ENCODE measurements at regions not wholly inside any gene's neighbourhood (a gene's known extent, or its start where the extent isn't known, plus 50 kb on each side); places are given as distances from the start of the nearest gene placed in this dataset.
"Not testable (repeated sequence)": the region's sequence is repeated elsewhere in the genome, so short reads cannot be mapped to it uniquely, and the experiment has no call there.

DNA sequence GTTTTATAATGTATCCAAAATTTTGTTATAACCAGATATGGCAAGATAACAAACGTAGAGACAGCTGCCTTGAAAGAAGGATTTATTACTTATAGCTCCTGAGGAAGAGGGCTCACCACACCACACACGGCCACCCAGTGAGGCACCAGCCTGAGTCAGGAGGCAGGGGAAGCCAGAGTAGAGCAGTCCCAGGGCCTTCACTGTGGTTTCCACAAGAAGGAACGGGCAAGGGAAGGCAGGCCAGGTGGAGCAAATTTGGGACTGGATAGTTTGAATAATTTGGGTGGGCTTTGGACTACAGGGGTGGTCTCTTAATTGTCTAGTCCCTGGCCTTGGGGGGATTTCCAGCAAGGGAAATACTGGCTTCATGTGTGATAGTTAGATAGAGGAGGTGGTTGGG is 72.5 kb downstream of the RRAGC start:
- DNase-seq: no peak

GRCh38 chr1:38786040-38786436 is 73.5 kb downstream of the RRAGC start:
- DNase-seq: no peak

- DNase-seq: no peak
These were observed 74.1 kb downstream of the RRAGC start for GRCh38 chr1:38785285-38786039.

- DNase-seq: no peak
These were observed 74.9 kb downstream of the RRAGC start for GRCh38 chr1:38784452-38785284.

DNA sequence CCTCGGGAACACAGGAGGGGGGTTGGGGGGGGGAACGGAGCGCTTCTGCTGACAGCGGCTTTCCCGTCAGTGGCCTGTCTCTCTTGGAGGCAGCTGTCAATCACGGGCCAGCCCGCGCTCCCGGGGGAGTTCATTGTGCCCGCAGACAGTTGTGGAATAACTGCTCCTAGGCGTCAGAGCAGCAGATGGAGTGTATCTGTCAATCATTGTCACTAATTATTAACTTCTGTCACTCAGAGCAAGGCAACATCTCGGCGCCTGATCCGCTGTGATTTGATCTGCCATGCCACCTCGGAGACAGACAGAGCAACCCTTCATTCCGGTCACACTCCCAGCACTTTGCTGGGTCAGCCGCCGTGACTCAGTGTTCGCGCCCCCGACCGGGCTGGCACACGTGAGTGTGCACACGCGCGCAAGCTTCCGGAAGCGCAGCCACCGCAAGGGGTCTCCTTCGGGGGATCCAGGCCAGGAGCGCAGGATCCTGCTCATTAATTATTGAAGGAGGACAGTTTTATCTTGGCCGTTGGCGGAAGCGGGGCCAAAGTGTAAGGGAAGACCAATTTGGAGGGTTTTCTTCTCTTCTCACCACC is 75.8 kb downstream of the RRAGC start:
- DNase-seq: no peak

- no peak for DNase-seq
These were observed 77.5 kb downstream of the RRAGC start for GRCh38 chr1:38781872-38782617.

- DNase-seq: no peak
These were observed 79.4 kb downstream of the RRAGC start for GRCh38 chr1:38780133-38780532.

DNA sequence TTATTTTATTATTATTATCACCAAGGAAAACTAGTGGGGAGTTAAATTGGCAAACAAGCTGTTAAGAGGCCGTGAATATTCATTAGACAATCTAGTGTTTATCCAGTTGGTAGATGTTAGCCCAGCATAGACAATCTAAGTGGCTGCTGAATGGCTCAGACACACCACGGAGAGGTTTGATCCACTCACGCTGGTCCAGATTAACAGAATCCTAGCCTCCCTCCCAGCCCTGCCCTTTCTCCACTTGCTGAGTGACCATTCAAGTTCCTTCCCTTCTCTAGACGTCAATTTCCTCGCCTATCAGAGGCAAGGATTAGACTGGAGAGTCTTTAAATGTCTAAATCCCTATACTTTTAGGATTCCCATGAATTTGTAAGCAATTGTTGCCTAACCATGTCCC is 80.1 kb downstream of the RRAGC start:
- DNase-seq: no peak

DNA sequence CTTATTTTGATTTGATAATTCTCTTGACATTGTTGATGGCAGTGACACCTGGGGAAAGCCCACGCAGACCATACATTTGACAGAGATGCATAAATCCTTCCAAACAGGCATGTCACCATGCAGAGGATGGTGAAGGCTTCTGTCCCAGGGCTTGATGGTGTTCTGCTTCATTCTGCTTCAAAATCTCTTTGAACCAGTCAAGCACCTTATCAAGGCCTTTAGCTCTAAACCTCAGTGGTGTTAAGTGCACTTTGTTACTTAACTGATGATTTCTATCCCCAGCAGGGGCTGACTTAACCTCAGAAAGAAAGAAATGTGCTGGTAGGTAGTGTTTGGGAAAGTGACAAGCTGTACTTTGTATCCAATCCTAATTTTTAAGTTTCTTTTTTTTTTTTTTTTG is 81.1 kb downstream of the RRAGC start:
- DNase-seq: no peak

DNA sequence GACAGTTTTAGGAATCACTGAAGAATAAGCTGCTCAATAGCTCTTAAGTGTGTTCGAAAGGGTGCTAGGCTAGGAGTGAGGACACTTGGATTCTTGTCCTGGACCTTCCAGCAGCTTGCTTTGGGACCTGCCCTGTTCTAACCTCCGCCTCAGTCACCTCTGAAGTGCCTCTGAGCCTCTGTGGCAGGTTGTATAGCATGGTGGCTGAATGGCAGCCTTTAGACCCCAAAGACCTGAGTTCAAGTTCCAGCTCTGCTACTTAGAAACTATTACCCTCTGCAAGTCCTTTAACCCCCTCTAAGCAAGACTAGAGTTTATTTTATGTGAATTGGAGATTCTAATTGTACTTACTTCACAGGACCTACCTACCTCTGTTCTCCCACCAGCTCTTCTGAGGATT is 81.5 kb downstream of the RRAGC start:
- no peak for DNase-seq

GRCh38 chr1:38777464-38777957 is 82.1 kb downstream of the RRAGC start:
- no peak for DNase-seq

- no peak for DNase-seq
These were observed 83.0 kb downstream of the RRAGC start for GRCh38 chr1:38776466-38777065.

GRCh38 chr1:38775175-38775845 is 84.3 kb downstream of the RRAGC start:
- DNase-seq: no peak

DNA sequence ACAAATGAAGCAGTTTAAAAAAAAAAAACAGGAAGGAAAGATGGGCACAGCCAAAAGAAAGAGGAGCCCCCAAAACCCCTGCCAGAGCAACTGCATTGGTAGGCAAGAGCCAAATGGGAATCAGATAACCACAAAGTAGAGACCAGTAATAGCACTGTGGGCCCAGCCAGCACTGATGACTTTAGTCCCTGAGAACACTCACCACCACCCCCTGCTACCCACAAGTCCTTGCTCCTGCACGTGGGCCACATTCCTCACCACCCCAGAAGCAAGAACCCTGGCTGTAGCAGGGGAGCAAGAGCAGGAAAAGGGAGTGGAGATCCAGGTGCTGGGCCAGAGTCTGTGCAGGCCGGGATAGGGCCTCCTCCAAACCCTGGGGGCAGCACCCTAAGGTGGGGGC is 86.1 kb downstream of the RRAGC start:
- DNase-seq: no peak

DNA sequence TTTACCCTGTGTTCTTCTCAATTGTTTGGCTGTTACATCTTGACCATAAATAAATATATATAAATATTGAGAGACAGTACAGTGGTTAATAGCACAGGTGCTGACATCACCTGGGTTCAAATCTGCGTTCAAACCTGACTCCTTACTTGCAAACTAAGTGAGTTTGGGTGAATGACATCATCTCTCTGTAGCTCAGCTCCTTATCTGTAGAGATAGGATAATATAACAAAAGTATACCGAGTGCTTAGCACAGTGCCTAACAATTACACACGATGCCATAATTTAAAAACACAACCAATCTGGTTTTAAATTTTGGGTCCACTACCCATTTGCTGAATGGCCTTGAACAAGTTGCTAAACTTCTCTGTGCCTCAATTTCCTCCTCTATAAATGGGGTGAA is 86.6 kb downstream of the RRAGC start:
- no peak for DNase-seq

DNA sequence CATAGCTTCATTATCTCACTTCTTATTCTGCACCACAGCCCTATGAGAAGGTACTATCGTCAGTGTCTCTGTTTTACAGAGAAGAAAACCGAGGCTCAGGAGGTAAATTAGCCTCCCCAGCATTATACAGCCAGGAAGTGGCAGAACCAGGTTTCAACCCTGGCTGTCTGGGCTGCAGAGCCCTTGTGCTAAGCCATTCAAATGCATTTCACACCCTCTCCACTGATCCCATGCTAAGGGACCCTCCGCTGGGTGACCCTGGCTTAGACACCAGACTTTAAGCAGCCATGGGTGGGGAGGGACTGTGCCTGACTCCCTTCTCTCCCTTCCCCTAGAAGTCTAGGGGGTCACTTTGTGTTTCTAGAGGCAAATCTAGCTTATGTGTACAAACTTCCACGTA is 87.5 kb downstream of the RRAGC start:
- DNase-seq: no peak

- DNase-seq: not testable (repeated sequence)
These were observed 88.9 kb downstream of the RRAGC start for GRCh38 chr1:38770516-38771173.

- DNase-seq: no peak
These were observed 93.4 kb downstream of the RRAGC start for GRCh38 chr1:38766125-38766524.

DNA sequence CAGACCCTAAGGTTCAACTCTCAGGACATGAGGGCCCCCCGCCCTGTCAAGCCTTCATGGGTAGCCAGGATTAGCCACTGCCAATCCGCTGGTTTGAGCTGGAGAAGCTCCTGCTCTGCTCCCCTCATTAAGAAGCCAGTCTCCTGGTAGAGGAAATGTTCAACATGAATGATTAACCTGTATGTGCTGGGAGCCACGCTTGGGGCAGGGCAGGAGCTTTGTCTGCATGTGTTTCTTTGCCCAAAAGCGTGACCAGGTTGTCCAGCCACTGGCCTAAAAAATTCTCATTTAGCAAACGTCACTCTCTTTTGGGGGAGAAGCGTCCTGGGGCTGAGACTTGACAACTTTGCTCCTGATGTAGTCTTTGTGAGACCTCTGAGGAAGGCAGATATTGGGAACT is 96.5 kb downstream of the RRAGC start:
- no peak for DNase-seq

GRCh38 chr1:38760562-38760961 is 99.0 kb downstream of the RRAGC start:
- no peak for DNase-seq

DNA sequence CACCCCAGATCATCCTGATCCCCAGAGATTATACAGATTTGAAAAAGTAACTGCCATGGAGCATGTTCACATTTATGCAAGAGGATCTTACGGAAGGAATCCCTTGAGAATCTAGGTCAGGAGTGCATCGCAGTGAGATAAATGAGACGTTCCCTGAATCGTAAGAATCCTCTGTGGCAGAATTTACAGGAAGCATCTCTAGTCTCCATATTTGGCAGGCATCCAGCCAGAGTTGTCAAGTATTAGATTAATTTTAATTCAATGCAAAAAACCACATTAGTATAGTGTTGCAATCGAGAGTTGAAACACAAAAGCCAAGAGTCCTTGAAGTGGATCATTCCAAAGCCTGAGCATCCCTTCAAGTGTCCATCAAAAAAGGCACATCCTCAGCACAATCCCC is 100.8 kb downstream of the RRAGC start:
- no peak for DNase-seq
